ENCODE measurements at regions not wholly inside any gene's neighbourhood (a gene's known extent, or its start where the extent isn't known, plus 50 kb on each side); places are given as distances from the start of the nearest gene placed in this dataset.

GRCh38 chr12:3968523-3968922, 95.3 kb upstream of the PARP11 start:
- DNase-seq = no peak

GRCh38 chr12:3967556-3968160, 94.5 kb upstream of the PARP11 start:
- DNase-seq = no peak

- DNase-seq = no peak
These were observed 93.2 kb upstream of the PARP11 start for GRCh38 chr12:3966376-3966775.

- DNase-seq = no peak
These were observed 91.8 kb upstream of the PARP11 start for GRCh38 chr12:3965046-3965445.

GRCh38 chr12:3964439-3964838, 91.2 kb upstream of the PARP11 start:
- no peak for DNase-seq

GRCh38 chr12:3962631-3963483, 89.7 kb upstream of the PARP11 start:
- DNase-seq = no peak

- DNase-seq = no peak
These were observed 88.4 kb upstream of the PARP11 start for GRCh38 chr12:3961591-3961990.

- DNase-seq = no peak
These were observed 86.8 kb upstream of the PARP11 start for GRCh38 chr12:3959799-3960560.

- DNase-seq = no peak
These were observed 85.3 kb upstream of the PARP11 start for GRCh38 chr12:3958534-3958933.

GRCh38 chr12:3951380-3952135, 78.4 kb upstream of the PARP11 start:
- DNase-seq = no peak

GRCh38 chr12:3950714-3951320, 77.6 kb upstream of the PARP11 start:
- DNase-seq = no peak

GRCh38 chr12:3947781-3948180, 74.6 kb upstream of the PARP11 start:
- no peak for DNase-seq

GRCh38 chr12:3945671-3946070, 72.5 kb upstream of the PARP11 start:
- DNase-seq = no peak

- DNase-seq = no peak
These were observed 71.4 kb upstream of the PARP11 start for GRCh38 chr12:3944620-3945019.

GRCh38 chr12:3938042-3938544, 64.9 kb upstream of the PARP11 start:
- DNase-seq = no peak

- no peak for DNase-seq
These were observed 61.9 kb upstream of the PARP11 start for GRCh38 chr12:3935078-3935477.

GRCh38 chr12:3933819-3934192, 60.6 kb upstream of the PARP11 start:
- DNase-seq = no peak

- no peak for DNase-seq
These were observed 60.0 kb upstream of the PARP11 start for GRCh38 chr12:3933074-3933818.

GRCh38 chr12:3931776-3932175, 58.6 kb upstream of the PARP11 start:
- no peak for DNase-seq

GRCh38 chr12:3931206-3931605, 58.0 kb upstream of the PARP11 start:
- no peak for DNase-seq

Data from nucleus accumbens (tissue), 56 donors.